ENCODE measurements at regions not wholly inside any gene's neighbourhood (a gene's known extent, or its start where the extent isn't known, plus 50 kb on each side); places are given as distances from the start of the nearest gene placed in this dataset.

- TF ChIP-seq EZH2phosphoT487 (IDR thresholded peaks at IDR 0.05; ENCODE audit: unreplicated experiment) = no peak
- no peak for TF ChIP-seq CTCF (conservative IDR thresholded peaks at IDR 0.05; ENCODE audit: low read depth in 2 of 2)
- no peak for TF ChIP-seq POLR2AphosphoS5 (IDR thresholded peaks at IDR 0.05; ENCODE audit: low read depth)
- no peak for TF ChIP-seq EZH2 (IDR thresholded peaks at IDR 0.05; ENCODE audit: low read depth, unreplicated experiment)
- TF ChIP-seq NANOG (IDR thresholded peaks at IDR 0.05; ENCODE audit: borderline replicate concordance) = no peak
- TF ChIP-seq, protein P1, sequence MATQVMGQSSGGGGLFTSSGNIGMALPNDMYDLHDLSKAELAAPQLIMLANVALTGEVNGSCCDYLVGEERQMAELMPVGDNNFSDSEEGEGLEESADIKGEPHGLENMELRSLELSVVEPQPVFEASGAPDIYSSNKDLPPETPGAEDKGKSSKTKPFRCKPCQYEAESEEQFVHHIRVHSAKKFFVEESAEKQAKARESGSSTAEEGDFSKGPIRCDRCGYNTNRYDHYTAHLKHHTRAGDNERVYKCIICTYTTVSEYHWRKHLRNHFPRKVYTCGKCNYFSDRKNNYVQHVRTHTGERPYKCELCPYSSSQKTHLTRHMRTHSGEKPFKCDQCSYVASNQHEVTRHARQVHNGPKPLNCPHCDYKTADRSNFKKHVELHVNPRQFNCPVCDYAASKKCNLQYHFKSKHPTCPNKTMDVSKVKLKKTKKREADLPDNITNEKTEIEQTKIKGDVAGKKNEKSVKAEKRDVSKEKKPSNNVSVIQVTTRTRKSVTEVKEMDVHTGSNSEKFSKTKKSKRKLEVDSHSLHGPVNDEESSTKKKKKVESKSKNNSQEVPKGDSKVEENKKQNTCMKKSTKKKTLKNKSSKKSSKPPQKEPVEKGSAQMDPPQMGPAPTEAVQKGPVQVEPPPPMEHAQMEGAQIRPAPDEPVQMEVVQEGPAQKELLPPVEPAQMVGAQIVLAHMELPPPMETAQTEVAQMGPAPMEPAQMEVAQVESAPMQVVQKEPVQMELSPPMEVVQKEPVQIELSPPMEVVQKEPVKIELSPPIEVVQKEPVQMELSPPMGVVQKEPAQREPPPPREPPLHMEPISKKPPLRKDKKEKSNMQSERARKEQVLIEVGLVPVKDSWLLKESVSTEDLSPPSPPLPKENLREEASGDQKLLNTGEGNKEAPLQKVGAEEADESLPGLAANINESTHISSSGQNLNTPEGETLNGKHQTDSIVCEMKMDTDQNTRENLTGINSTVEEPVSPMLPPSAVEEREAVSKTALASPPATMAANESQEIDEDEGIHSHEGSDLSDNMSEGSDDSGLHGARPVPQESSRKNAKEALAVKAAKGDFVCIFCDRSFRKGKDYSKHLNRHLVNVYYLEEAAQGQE (IDR thresholded peaks at IDR 0.05; ENCODE audit: unreplicated experiment) = no peak
- no peak for TF ChIP-seq ZNF114 (CRISPR knock-in tag; IDR thresholded peaks at IDR 0.05)
- TF ChIP-seq ZNF331 (CRISPR knock-in tag; IDR thresholded peaks at IDR 0.05; ENCODE audit: low read depth) = no peak
- no peak for TF ChIP-seq CREB1 (CRISPR knock-in tag; IDR thresholded peaks at IDR 0.05; ENCODE audit: low read depth)
Observed at GRCh38 chr12:75864161-75864560, 167.4 kb downstream of the PHLDA1 start.

All from GM23338 (cell line).